ENCODE measurements at regions not wholly inside any gene's neighbourhood (a gene's known extent, or its start where the extent isn't known, plus 50 kb on each side); places are given as distances from the start of the nearest gene placed in this dataset.

GRCh38 chr2:19667536-19667949 lies 234.2 kb downstream of the TTC32 start:
- TF ChIP-seq CTCF (conservative IDR thresholded peaks at IDR 0.05), result no peak
- TF ChIP-seq ZFX (IDR thresholded peaks at IDR 0.05), result no peak

All from C4-2B (cell line).